ENCODE measurements at regions not wholly inside any gene's neighbourhood (a gene's known extent, or its start where the extent isn't known, plus 50 kb on each side); places are given as distances from the start of the nearest gene placed in this dataset.

- TF ChIP-seq POLR2A (IDR thresholded peaks at IDR 0.05) (no peak), CTCF (IDR thresholded peaks at IDR 0.05) (no peak)
Measured at GRCh38 chr2:120520454-120520853, 174.5 kb downstream of the INHBB start.
